Small intestine (tissue), 7 donors: ENCODE measurements at regions not wholly inside any gene's neighbourhood (a gene's known extent, or its start where the extent isn't known, plus 50 kb on each side); places are given as distances from the start of the nearest gene placed in this dataset.

Experiments used
- DNase-seq, 2 donors: peaks; one replicate each; pipeline versions ENCODE4 v3.0.0 to v3.0.0-alpha.2; 2013
- FAIRE-seq: peaks from 2 replicates; lab custom pipeline; 2012; peaks lifted over from hg19 to GRCh38; lab: Jason Lieb, UNC
- H3K27ac ChIP-seq, 3 donors: one replicate each; pipeline ENCODE4 v1.5.1; 2013; ENCODE audit warnings: low read length in 2 of 3, mild to moderate bottlenecking in 2 of 3, control low read depth in 1 of 3, inconsistent platforms in 1 of 3, low read depth in 1 of 3, moderate library complexity in 1 of 3
- H3K27me3 ChIP-seq, 3 donors: one replicate each; pipeline ENCODE4 v1.6.1; 2013; ENCODE audit warnings: low read length in 3 of 3, inconsistent platforms in 1 of 3; ENCODE audit not compliant: control insufficient read depth in 3 of 3, insufficient read depth in 3 of 3
- H3K36me3 ChIP-seq, 3 donors: one replicate each; pipeline ENCODE4 v1.6.1; 2013; ENCODE audit warnings: low read length in 3 of 3, inconsistent platforms in 1 of 3, low read depth in 1 of 3, mild to moderate bottlenecking in 1 of 3, moderate library complexity in 1 of 3; ENCODE audit not compliant: control insufficient read depth in 3 of 3, insufficient read depth in 2 of 3
- H3K4me1 ChIP-seq, 3 donors: one replicate each; pipeline ENCODE4 v1.6.1; 2013; ENCODE audit warnings: low read length in 2 of 3, inconsistent platforms in 1 of 3, low read depth in 1 of 3, mild to moderate bottlenecking in 1 of 3, moderate library complexity in 1 of 3; ENCODE audit not compliant: control insufficient read depth in 3 of 3, insufficient read depth in 2 of 3
- H3K4me3 ChIP-seq, 3 donors: one replicate each; pipeline ENCODE4 v1.5.1; 2013; ENCODE audit warnings: low read length in 3 of 3, control low read depth in 1 of 3, inconsistent platforms in 1 of 3, low read depth in 1 of 3, mild to moderate bottlenecking in 1 of 3, moderate library complexity in 1 of 3
- H3K9me3 ChIP-seq, 2 donors: one replicate each; pipeline ENCODE4 v1.6.1; 2013; ENCODE audit warnings: low read depth in 1 of 2, low read length in 1 of 2; ENCODE audit not compliant: control insufficient read depth in 2 of 2, insufficient read depth in 1 of 2
- WGBS, 3 donors: extraction: QIAGEN DNeasy Blood & Tissue Kit; methylation state at CpG; one replicate each; pipeline ENCODE4 v1.1.7; 2013; 5-methylcytosine and 5-hydroxymethylcytosine counted together
- donor health status: healthy with polysubstance abuse.
- donor health status: control.
- donor health status: control.
- donor health status: Bipolar disorder and iron deficiency.
- donor health status: healthy.

DNA sequence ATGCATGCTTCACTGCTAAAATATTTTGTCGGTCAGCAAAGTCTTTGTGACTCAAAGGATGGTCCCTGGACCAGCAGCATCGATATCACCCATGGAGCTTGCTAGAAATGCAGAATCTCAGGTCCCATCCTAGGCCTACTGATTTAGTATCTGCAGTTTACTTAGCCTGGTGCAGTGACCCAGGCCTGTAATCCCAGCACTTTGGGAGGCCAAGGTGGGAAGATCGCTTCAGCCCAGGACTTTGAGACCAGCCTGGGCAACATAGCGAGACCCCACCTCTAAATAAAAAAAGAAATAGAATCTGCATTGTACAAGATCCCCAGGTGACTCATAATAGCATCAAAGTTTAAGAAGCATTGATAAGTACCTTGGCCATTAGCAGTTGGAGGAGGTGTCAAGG lies 248.7 kb downstream of the CD83 start:
- no peaks in the 10 kb centered on the region for H3K27me3 ChIP-seq

DNA sequence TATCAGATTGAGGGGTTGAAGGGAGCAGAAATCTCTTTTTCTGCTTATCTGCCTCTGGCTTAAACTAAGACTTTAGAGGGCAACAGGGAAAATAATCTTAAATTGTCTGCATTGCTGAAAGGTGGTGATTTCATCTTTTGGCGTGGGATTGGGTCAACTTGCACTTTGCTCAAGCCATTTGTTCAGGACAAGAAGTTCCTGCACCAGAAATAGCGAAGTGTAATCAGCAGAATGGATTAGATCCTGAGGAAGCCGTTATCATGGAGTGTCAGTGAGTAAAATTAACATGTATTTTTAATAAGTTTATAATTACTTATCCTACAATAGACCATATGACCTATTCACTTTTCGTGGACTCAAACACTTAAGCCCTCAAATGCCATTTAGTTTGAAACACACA lies 249.3 kb downstream of the CD83 start:
- Histone ChIP-seq H3K27ac (no peak overlapping the region), H3K27me3 (no peaks in the 10 kb centered on the region), H3K9me3 (no peaks in the 10 kb centered on the region), H3K4me1 (peaks cover 0 to 3% (median 0%) of the 10 kb centered on the region in 3 donors), H3K4me3 (no peak overlapping the region), H3K36me3 (no peaks in the 10 kb centered on the region)
- no peak for FAIRE-seq
- WGBS, 3 donors: 20 to 62% (median 39%) methylated on average over 4 of the region's 4 CpGs
- DNase-seq: peak; percentile 43 to 76

More for the DNA sequence above, 248.7 kb downstream of the CD83 start:
- FAIRE-seq: no peak
- H3K4me1 ChIP-seq: peaks cover 0 to 3% (median 0%) of the 10 kb centered on the region in 3 donors
- no peak for DNase-seq
- no peaks in the 10 kb centered on the region for H3K36me3 ChIP-seq
- no peak overlapping the region for H3K27ac ChIP-seq
- 83 to 94% (median 84%) methylated on average over 4 of the region's 4 CpGs for WGBS, 3 donors
- no peaks in the 10 kb centered on the region for H3K9me3 ChIP-seq
- no peak overlapping the region for H3K4me3 ChIP-seq

DNA sequence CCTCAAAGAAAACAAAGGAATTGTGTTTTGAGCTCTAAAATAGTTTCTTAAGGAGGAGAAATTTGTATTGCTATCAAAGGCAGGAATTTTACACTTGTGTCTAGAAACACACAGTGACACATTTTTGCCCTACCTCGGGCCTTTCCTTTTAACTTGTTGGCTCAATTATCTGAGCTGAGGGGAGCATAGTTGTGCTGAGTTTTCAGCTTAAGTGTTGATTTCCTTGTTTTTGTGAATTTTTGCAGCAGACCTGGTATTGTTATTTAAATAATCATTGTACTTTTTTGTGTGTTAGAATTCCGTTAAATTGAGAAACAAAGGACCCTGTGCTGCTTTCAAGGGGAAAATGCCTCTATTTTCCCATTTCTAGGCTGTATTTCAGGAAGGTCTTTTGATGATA lies 249.7 kb downstream of the CD83 start:
- H3K27ac ChIP-seq: no peak overlapping the region
- no peak for FAIRE-seq
- H3K9me3 ChIP-seq: no peaks in the 10 kb centered on the region
- WGBS, 3 donors: 75 to 86% (median 84%) methylated on average over 2 of the region's 2 CpGs
- H3K27me3 ChIP-seq: no peaks in the 10 kb centered on the region
- no peaks in the 10 kb centered on the region for H3K36me3 ChIP-seq
- DNase-seq: no peak
- H3K4me1 ChIP-seq: peaks cover 0 to 2% (median 0%) of the 10 kb centered on the region in 3 donors
- no peak overlapping the region for H3K4me3 ChIP-seq

DNA sequence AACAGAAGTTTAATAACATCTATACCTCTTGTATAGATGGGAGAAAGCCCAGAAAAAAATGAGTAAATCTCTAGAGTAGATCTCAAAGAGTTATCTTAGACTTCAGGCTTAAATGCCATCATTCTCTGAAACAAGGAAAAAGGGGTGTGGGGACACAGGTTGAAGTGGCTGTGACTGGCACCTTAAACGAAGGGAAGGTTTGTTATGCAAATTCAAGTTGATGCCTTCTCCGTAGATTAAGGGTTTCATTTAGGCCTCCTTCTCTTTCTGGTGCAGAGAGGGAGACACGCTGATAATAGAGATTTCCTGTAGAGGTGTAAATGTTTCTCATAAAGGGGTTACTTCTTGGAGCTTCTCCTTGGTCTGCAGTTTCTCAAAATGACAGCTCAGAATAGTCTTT lies 252.1 kb downstream of the CD83 start:
- Histone ChIP-seq H3K27ac (no peak overlapping the region), H3K4me3 (no peak overlapping the region), H3K4me1 (peaks cover 0 to 5% (median 0%) of the 10 kb centered on the region in 3 donors), H3K36me3 (no peaks in the 10 kb centered on the region), H3K9me3 (peaks cover 0 to 3% of the 10 kb centered on the region in 2 donors), H3K27me3 (no peaks in the 10 kb centered on the region)
- FAIRE-seq (no peak), DNase-seq (no peak)
- 80 to 91% (median 88%) methylated on average over 3 of the region's 3 CpGs for WGBS, 3 donors

DNA sequence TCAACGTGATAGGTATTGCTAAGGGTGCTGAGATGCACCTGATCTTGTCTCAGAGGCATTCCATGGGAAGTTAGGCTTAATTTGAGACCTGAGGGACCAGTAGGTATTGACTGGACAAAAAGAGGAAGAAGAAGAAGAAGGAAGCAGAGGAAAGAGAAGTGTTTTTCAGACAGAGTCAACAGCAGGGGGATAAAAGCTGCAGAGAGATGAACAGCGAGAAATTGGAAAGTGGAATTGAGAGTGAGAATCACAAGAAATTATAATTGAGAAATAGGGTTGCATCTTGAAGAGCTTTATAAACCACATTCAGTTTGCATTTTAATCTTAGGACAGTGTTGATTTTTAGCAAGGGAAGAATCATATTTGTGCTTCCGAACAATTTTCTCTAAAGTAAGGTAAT lies 254.0 kb downstream of the CD83 start:
- FAIRE-seq: no peak
- Histone ChIP-seq H3K36me3 (no peaks in the 10 kb centered on the region), H3K4me1 (peaks cover 0 to 5% (median 2%) of the 10 kb centered on the region in 3 donors), H3K9me3 (peaks cover 0 to 3% of the 10 kb centered on the region in 2 donors), H3K27me3 (no peaks in the 10 kb centered on the region), H3K4me3 (no peak overlapping the region), H3K27ac (no peak overlapping the region)
- 68 to 69% (median 69%) methylated on average over 3 of the region's 3 CpGs for WGBS, 3 donors
- DNase-seq: no peak

DNA sequence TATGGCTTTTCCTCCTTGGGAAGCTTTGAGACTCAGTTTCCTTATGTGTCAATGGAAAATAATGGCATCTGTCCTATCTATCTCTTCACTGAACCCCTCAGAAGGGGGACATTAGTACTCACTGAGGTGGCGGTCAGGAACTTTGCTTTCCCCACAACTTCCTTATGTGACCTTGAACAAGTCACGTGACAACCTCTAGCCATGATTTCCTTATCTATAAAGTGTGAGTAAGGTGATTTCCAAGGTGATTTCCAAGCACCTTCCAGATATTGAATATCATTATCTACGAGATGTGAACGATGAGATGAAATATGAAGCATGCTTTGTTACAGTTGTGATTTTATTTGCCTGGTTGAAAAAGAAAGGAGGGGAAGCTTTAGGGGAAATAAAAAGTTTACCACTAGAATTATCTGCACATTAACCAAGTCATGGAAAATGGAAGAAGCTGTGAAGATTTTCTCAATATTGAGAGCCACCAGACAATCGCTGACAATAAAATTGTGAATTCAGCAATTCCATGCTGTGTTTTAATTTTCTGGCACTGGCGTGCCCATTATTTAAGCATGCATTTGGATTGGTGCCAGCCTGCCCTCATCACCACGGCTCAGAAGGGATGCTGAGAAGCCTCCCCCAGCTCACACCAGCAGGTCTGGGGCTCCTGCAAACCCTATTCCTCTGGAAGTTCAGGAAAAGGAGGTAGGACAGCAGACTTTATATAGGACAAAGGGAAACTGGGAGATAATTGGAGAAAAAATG lies 255.3 kb downstream of the CD83 start:
- DNase-seq: peak in 1 of 2 donors; percentile 35
- Histone ChIP-seq H3K27ac (no peak overlapping the region), H3K4me3 (no peak overlapping the region), H3K27me3 (no peaks in the 10 kb centered on the region), H3K9me3 (peaks cover 0 to 3% of the 10 kb centered on the region in 2 donors), H3K36me3 (no peaks in the 10 kb centered on the region), H3K4me1 (peaks cover 0 to 9% (median 3%) of the 10 kb centered on the region in 3 donors)
- WGBS, 3 donors: 47 to 63% (median 52%) methylated on average over 7 of the region's 7 CpGs
- FAIRE-seq: no peak

DNA sequence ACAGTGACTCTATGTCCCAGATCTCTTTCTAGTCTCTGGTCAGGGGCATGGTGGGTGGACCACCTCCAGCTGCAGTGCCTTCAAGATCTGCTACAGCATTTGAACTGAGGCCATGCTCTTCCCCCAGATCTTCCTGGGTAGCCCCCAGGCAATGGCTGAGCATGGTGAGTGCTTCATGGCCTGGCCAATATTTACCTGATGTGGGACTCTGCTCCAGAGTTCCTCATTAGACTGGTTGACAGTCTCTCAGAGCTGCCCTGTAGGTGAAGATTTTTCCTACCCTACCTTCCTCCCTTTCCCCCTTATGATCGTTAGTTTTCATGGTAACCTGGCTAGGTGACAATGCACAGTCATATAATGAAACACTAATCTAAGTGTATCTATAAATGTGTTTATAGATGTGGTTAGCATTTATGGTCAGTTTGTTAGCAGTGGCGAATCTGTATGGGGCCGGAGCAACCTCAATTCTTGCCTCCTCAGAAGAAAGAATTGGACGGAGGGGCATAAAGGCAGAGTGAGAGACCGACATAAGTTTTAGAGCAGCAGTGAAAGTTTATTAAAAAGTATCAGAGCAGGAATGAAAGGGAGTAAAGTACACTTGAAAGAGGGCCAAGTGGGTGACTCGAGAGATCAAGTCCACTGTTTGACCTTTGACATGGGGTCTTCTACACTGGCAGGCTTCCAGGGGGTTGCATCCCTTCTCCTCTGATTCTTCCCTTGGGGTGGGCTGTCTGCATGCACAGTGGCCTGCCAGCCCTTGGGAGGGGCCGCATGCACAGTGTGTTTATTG lies 256.3 kb downstream of the CD83 start:
- no peak for FAIRE-seq
- 22 to 60% (median 42%) methylated on average over 7 of the region's 7 CpGs for WGBS, 3 donors
- H3K27me3 ChIP-seq: no peaks in the 10 kb centered on the region
- no peak overlapping the region for H3K4me3 ChIP-seq
- peak overlapping the region in 1 of 3 donors; percentile 24 for H3K27ac ChIP-seq
- peaks cover 0 to 9% (median 3%) of the 10 kb centered on the region in 3 donors for H3K4me1 ChIP-seq
- peaks cover 0 to 3% of the 10 kb centered on the region in 2 donors for H3K9me3 ChIP-seq
- no peaks in the 10 kb centered on the region for H3K36me3 ChIP-seq
- DNase-seq: peak in 1 of 2 donors; percentile 61

DNA sequence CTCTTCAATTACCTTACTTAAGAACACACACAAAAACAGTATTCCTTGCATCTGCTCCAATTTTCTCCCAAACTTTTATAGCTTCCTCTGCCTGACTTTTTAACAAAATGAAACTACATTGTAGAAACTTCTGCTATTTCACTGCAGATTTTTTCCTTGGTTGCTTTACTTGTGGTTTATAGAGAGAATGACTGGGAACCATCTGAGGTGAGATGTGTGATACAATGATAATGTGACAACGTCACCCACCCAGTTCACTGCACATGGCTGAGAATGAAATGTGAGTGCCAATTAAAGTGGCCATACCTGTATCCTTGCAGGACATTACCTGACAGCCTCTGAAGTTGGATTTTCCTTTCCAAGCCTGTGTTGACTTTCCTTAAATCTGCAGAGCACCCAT lies 258.4 kb downstream of the CD83 start:
- WGBS, 3 donors: 52 to 73% (median 67%) methylated on average over 1 of the region's 1 CpG
- no peak overlapping the region for H3K4me3 ChIP-seq

More for the DNA sequence above, 258.4 kb downstream of the CD83 start:
- DNase-seq: no peak
- FAIRE-seq: no peak
- Histone ChIP-seq H3K9me3 (peaks cover 0 to 3% of the 10 kb centered on the region in 2 donors), H3K27me3 (no peaks in the 10 kb centered on the region), H3K27ac (no peak overlapping the region), H3K36me3 (no peaks in the 10 kb centered on the region), H3K4me1 (peaks cover 3 to 9% (median 3%) of the 10 kb centered on the region in 3 donors)
